ENCODE measurements at regions not wholly inside any gene's neighbourhood (a gene's known extent, or its start where the extent isn't known, plus 50 kb on each side); places are given as distances from the start of the nearest gene placed in this dataset.

DNA sequence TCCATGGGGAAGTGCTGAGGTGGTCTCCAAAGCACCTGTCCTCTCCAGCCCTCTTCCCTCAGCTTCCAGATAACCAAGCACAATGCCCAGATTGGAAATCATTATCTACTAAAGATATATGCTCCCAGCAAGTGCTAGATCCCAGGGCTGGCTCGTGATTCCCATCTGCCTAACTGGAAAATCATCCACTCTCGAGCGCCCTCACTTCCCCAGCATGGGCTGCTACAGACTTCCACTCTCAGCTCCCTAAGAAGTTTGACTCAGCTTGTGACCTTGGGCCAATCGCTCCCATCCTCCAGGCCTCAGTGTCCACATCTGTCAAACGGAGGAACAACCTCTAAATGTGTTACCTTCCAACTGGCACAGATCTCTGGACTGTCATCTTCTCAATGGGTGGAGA is 112.4 kb upstream of the ZMIZ1 start:
- TF ChIP-seq, protein P1, sequence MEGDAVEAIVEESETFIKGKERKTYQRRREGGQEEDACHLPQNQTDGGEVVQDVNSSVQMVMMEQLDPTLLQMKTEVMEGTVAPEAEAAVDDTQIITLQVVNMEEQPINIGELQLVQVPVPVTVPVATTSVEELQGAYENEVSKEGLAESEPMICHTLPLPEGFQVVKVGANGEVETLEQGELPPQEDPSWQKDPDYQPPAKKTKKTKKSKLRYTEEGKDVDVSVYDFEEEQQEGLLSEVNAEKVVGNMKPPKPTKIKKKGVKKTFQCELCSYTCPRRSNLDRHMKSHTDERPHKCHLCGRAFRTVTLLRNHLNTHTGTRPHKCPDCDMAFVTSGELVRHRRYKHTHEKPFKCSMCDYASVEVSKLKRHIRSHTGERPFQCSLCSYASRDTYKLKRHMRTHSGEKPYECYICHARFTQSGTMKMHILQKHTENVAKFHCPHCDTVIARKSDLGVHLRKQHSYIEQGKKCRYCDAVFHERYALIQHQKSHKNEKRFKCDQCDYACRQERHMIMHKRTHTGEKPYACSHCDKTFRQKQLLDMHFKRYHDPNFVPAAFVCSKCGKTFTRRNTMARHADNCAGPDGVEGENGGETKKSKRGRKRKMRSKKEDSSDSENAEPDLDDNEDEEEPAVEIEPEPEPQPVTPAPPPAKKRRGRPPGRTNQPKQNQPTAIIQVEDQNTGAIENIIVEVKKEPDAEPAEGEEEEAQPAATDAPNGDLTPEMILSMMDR (IDR thresholded peaks at IDR 0.05) = no peak
- no peak for TF ChIP-seq ZFX (IDR thresholded peaks at IDR 0.05; ENCODE audit: borderline replicate concordance)

Data from 22Rv1 (cell line).